Calu3 (cell line): ENCODE measurements at regions not wholly inside any gene's neighbourhood (a gene's known extent, or its start where the extent isn't known, plus 50 kb on each side); places are given as distances from the start of the nearest gene placed in this dataset.

Experiments
- BruUV-seq: library from RNA; stranded (reverse); fragments of 400-500 nt; replicated peaks from 2 replicates; lab custom pipeline; 2021; lab: Mats Ljungman, UMichigan
- CTCF ChIA-PET: fragments of 300-600 bp; sonication (Branson Sonifier 250); formaldehyde crosslinking; loops from one replicate; lab custom pipeline; 2022; ENCODE audit warnings: antibody characterized with exemption; lab: Charles Lee
- DNase-seq: peaks from one replicate; pipeline ENCODE4 v3.0.0; 2022
- H3K27ac Mint-ChIP-seq: one replicate; pipeline ENCODE4 v1.8.0; 2022; ENCODE audit warnings: mixed read lengths; ENCODE audit not compliant: unreplicated experiment
- H3K27me3 Mint-ChIP-seq: one replicate; pipeline ENCODE4 v1.8.0; 2022; ENCODE audit warnings: mixed read lengths; ENCODE audit not compliant: unreplicated experiment
- H3K36me3 Mint-ChIP-seq: one replicate; pipeline ENCODE4 v1.8.0; 2022; ENCODE audit warnings: mild to moderate bottlenecking, moderate library complexity, mixed read lengths; ENCODE audit not compliant: insufficient read depth, unreplicated experiment
- H3K4me1 Mint-ChIP-seq: one replicate; pipeline ENCODE4 v1.8.0; 2022; ENCODE audit warnings: mild to moderate bottlenecking, low read depth, mixed read lengths; ENCODE audit not compliant: unreplicated experiment
- H3K4me3 Mint-ChIP-seq: one replicate; pipeline ENCODE4 v1.8.0; 2022; ENCODE audit warnings: mild to moderate bottlenecking, low read depth, moderate library complexity, mixed read lengths; ENCODE audit not compliant: unreplicated experiment
- H3K9me3 Mint-ChIP-seq: one replicate; pipeline ENCODE4 v1.8.0; 2022; ENCODE audit warnings: low read depth, mixed read lengths; ENCODE audit not compliant: unreplicated experiment
- intact Hi-C: fragments of 100-400 bp; cut with micrococcal nuclease; formaldehyde crosslinking; loops from one replicate; pipeline ENCODE4 v1.10.0; 2022; ENCODE audit not compliant: unreplicated experiment
- TF ChIP-seq, protein P1 (sequence below): fragments of 200-600 bp; IDR thresholded peaks from one replicate; pipeline ENCODE4 v1.8.0; 2022; ENCODE audit warnings: antibody characterized with exemption; ENCODE audit not compliant: unreplicated experiment

DNA sequence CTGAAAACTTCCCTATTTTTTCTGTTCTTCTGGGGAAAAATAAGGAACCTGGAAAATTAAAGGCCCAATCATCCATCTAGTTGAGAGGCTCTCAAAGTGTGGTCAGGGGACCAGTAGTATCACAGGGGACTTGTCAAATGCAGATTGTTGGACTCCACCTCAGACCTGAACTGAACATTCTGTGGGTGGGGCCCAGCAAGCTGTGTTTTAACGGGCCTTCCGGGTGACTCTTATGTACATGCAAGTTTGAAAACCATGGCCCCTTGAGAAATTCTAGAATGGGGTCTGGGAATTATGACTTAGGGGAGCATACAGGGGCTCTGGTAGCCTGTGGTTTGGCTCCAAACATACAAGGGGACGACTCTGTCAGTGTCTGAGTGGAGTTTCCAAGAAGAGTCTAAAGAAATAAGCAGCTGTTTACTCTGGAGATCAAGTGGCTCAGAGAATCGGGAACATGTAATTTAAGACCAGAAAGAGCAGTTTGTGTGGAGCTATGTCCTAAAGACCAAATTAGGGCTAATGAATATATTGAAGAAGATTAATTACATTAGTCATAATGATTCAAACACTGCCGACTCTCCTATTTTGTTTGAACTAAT is 177.4 kb downstream of the SLC28A3 start:
- DNase-seq = no peak
- intact Hi-C loops = no loop called here
- Mint-ChIP-seq H3K27me3 (no peaks in the 10 kb centered on the region), H3K4me1 (no peaks in the 10 kb centered on the region), H3K4me3 (no peak overlapping the region), H3K9me3 (no peaks in the 10 kb centered on the region), H3K27ac (no peak overlapping the region), H3K36me3 (no peaks in the 10 kb centered on the region)
- BruUV-seq = no TSS peak
- TF ChIP-seq, protein P1, sequence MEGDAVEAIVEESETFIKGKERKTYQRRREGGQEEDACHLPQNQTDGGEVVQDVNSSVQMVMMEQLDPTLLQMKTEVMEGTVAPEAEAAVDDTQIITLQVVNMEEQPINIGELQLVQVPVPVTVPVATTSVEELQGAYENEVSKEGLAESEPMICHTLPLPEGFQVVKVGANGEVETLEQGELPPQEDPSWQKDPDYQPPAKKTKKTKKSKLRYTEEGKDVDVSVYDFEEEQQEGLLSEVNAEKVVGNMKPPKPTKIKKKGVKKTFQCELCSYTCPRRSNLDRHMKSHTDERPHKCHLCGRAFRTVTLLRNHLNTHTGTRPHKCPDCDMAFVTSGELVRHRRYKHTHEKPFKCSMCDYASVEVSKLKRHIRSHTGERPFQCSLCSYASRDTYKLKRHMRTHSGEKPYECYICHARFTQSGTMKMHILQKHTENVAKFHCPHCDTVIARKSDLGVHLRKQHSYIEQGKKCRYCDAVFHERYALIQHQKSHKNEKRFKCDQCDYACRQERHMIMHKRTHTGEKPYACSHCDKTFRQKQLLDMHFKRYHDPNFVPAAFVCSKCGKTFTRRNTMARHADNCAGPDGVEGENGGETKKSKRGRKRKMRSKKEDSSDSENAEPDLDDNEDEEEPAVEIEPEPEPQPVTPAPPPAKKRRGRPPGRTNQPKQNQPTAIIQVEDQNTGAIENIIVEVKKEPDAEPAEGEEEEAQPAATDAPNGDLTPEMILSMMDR = no peak
- CTCF ChIA-PET = no interaction called here

DNA sequence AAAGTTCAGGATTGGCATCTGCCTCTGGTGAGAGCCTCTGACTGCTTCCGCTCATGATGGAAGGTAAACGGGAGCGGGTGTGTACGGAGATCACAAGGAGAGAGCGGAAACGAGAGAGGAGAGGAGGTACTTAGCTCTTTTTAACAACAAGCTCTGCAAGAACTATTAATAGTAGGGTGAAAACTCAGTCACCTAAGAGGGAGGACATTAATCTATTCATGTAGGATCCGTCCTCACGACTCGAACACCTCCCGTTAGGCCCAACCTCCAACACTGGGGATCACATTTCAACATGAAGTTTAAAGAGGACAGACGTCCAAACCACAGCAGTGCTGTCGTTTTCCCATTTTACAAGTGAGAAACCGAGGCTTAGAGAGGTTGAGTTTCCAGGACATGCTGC is 173.7 kb downstream of the SLC28A3 start:
- Mint-ChIP-seq H3K27ac (no peak overlapping the region), H3K4me3 (no peak overlapping the region), H3K4me1 (no peaks in the 10 kb centered on the region), H3K27me3 (no peaks in the 10 kb centered on the region), H3K36me3 (no peaks in the 10 kb centered on the region), H3K9me3 (no peaks in the 10 kb centered on the region)
- no peak for DNase-seq
- BruUV-seq = no TSS peak
- intact Hi-C loops = no loop called here
- CTCF ChIA-PET = no interaction called here
- TF ChIP-seq, protein P1 = no peak

DNA sequence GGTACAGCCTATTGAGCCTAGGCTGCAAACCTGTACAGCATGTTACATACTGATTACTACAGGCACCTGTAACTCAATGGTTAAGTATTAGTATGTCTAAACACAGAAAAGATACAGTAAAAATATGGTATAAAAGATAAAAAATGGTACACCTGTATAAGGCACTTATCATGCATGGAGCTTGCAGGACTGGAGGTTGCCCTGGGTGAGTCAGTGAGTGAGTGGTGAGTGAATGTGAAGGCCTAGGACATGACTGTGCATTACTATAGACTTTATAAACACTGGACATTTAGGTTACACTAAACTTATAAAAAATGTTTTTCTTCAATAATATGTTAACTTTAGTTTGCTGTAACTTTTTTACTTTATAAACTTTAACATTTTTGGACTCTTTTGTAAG is 171.3 kb downstream of the SLC28A3 start:
- BruUV-seq = no TSS peak
- H3K4me1 Mint-ChIP-seq = no peaks in the 10 kb centered on the region
- H3K9me3 Mint-ChIP-seq = no peaks in the 10 kb centered on the region
- intact Hi-C loops = no loop called here
- CTCF ChIA-PET = interaction anchor here (0.6 kb wide), 1 partner anchor 254 kb away, joined by 4 read pairs; no protein-coding TSS in a partner anchor
- no peak overlapping the region for H3K4me3 Mint-ChIP-seq
- DNase-seq = no peak
- H3K27ac Mint-ChIP-seq = no peak overlapping the region
- H3K27me3 Mint-ChIP-seq = peaks cover 12% of the 10 kb centered on the region
- TF ChIP-seq, protein P1 = no peak
- H3K36me3 Mint-ChIP-seq = no peaks in the 10 kb centered on the region

DNA sequence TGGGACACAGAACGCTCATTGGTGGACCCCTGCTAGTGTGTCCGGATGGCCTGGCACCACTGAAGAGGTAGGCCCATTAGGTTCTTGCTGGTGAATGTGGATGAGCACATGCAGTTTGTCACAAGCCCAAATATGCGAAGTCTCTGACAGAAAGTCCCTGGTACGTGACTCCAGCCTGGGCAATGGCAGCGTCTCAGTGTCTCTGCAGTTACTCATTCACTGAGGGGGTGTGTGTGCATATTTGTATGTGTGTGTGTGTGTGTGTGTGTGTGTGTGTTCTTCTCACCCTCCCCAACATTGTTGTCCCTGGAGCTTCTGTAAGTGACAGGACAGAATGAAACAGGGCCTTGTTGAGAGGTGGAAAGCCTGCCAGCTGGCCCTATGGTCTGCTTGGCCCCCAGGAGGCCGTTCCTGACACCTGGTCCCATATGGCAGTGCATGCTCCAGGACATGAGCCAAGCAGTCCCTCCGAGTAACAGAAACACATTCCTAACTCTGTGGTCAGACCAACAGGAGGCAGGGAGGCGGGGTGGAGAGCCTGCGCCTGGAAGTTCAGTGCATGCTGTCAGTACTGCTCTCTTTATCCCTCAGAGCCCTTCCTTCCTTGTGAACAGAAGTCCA is 169.9 kb downstream of the SLC28A3 start:
- H3K4me3 Mint-ChIP-seq = no peak overlapping the region
- no peaks in the 10 kb centered on the region for H3K36me3 Mint-ChIP-seq
- no peaks in the 10 kb centered on the region for H3K9me3 Mint-ChIP-seq
- peaks cover 12% of the 10 kb centered on the region for H3K27me3 Mint-ChIP-seq
- TF ChIP-seq, protein P1 = no peak
- H3K4me1 Mint-ChIP-seq = no peaks in the 10 kb centered on the region
- no TSS peak for BruUV-seq
- intact Hi-C loops = loop anchor here (5.0 kb wide), 1 partner anchor 178 kb away; no protein-coding TSS in a partner anchor
- H3K27ac Mint-ChIP-seq = no peak overlapping the region
- DNase-seq = peak; percentile 14
- CTCF ChIA-PET = no interaction called here
